ENCODE measurements at regions not wholly inside any gene's neighbourhood (a gene's known extent, or its start where the extent isn't known, plus 50 kb on each side); places are given as distances from the start of the nearest gene placed in this dataset.

DNA sequence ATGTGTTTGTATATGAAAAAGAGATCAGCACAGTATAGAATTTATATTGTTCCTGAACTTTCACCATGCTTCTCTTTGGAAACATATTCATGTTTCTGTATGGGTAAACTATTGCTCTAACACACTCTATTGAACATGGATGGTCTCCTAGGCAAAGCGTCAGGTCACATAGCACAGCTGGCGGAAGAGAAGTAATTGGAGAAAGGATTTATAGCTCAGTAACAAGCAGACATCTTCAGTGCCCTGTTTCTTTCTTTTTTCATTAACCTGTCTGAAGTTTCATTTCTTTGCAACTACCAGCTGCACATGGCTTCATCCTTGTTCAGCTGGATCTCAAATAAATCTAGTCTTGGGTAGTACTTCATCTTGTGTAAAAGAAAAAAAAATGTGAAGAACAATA, 84.4 kb upstream of the TRPC6 start:
- WGBS, 4 donors, result 50 to 69% (median 57%) methylated on average over 2 of the region's 2 CpGs
- no peak for DNase-seq
- Histone ChIP-seq H3K27me3 (no peaks in the 10 kb centered on the region), H3K27ac (no peak overlapping the region), H3K4me1 (replicated peaks in 1 of 2) (no peaks in the 10 kb centered on the region), H3K9me3 (replicated peaks in 1 of 3) (no peaks in the 10 kb centered on the region), H3K36me3 (replicated peaks in 1 of 2) (no peaks in the 10 kb centered on the region), H3K4me3 (no peak overlapping the region)
- intact Hi-C loops (cut with DNase I), result no loop called here
- TF ChIP-seq POLR2A (IDR thresholded peaks at IDR 0.05) (no peak), CTCF (IDR thresholded peaks at IDR 0.05) (no peak)

GRCh38 chr11:101666916-101667315, 83.1 kb upstream of the TRPC6 start:
- Histone ChIP-seq H3K4me3 (no peak overlapping the region), H3K27me3 (no peaks in the 10 kb centered on the region), H3K9me3 (replicated peaks in 1 of 3) (no peaks in the 10 kb centered on the region), H3K36me3 (replicated peaks in 1 of 2) (no peaks in the 10 kb centered on the region), H3K4me1 (replicated peaks in 1 of 2) (no peaks in the 10 kb centered on the region), H3K27ac (no peak overlapping the region)
- intact Hi-C loops (cut with DNase I), result no loop called here
- no peak for TF ChIP-seq CTCF (IDR thresholded peaks at IDR 0.05)
- no peak for TF ChIP-seq POLR2A (IDR thresholded peaks at IDR 0.05)
- WGBS, 4 donors, result 54 to 72% (median 68%) methylated on average over 3 of the region's 3 CpGs
- DNase-seq, result no peak

GRCh38 chr11:101661559-101661958, 77.8 kb upstream of the TRPC6 start:
- no peak overlapping the region for H3K4me3 ChIP-seq
- H3K27me3 ChIP-seq, result no peaks in the 10 kb centered on the region
- 87 to 93% (median 89%) methylated on average over 1 of the region's 1 CpG for WGBS, 4 donors
- no peaks in the 10 kb centered on the region for H3K4me1 ChIP-seq (replicated peaks in 1 of 2)
- TF ChIP-seq POLR2A (IDR thresholded peaks at IDR 0.05), result no peak
- no peak for TF ChIP-seq CTCF (IDR thresholded peaks at IDR 0.05)
- no peaks in the 10 kb centered on the region for H3K36me3 ChIP-seq (replicated peaks in 1 of 2)
- intact Hi-C loops (cut with DNase I), result no loop called here
- no peaks in the 10 kb centered on the region for H3K9me3 ChIP-seq (replicated peaks in 1 of 3)
- no peak overlapping the region for H3K27ac ChIP-seq
- no peak for DNase-seq
